ENCODE measurements at regions not wholly inside any gene's neighbourhood (a gene's known extent, or its start where the extent isn't known, plus 50 kb on each side); places are given as distances from the start of the nearest gene placed in this dataset.

DNA sequence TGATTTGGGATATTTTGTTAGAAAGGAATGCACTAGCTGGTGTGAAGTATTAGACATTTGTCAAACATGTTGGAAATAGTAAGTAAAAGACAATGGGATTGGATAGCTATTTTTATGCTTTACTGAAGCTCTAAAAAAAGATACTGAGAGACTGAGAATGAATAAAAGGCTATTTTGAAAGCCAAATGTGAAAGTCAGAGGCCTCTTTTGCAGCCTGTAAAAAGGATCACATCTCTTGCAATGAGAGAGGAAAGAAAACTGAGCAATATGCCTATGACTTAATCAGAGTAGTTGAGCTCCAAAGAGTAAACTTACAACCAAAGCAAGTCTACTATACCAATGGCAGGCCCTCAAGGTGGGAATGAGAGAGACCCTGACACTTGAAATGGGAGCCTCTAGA, 212.6 kb upstream of the LCORL start:
- TF ChIP-seq, protein P1, sequence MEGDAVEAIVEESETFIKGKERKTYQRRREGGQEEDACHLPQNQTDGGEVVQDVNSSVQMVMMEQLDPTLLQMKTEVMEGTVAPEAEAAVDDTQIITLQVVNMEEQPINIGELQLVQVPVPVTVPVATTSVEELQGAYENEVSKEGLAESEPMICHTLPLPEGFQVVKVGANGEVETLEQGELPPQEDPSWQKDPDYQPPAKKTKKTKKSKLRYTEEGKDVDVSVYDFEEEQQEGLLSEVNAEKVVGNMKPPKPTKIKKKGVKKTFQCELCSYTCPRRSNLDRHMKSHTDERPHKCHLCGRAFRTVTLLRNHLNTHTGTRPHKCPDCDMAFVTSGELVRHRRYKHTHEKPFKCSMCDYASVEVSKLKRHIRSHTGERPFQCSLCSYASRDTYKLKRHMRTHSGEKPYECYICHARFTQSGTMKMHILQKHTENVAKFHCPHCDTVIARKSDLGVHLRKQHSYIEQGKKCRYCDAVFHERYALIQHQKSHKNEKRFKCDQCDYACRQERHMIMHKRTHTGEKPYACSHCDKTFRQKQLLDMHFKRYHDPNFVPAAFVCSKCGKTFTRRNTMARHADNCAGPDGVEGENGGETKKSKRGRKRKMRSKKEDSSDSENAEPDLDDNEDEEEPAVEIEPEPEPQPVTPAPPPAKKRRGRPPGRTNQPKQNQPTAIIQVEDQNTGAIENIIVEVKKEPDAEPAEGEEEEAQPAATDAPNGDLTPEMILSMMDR (conservative IDR thresholded peaks at IDR 0.05) = no peak
- Mint-ChIP-seq H3K9me3 (peaks cover 6% of the 10 kb centered on the region), H3K4me1 (no peaks in the 10 kb centered on the region), H3K27ac (ENCODE audit: unreplicated experiment) (no peak overlapping the region), H3K4me3 (no peak overlapping the region), H3K27me3 (ENCODE audit: low read depth) (no peaks in the 10 kb centered on the region), H3K36me3 (ENCODE audit: low read depth) (peaks cover 4% of the 10 kb centered on the region)
- no peak for DNase-seq (ENCODE audit: low read depth, low spot score)

DNA sequence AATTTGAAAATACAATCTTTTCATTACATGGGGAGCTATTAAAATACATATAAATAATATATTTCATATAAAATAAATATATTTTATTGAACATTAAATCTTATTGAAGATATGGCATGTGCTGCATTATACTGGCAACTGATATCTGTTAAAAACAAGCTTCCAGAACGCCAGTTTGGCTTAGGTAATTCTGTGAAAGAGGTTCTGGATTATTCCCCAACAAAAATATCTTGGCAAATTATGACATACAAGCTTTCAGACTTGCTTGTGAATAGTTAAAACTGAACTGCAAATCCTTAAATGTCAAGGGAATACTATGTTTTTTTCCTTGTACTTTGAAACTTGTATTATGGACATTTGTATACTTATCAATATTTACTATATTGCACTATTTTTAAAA, 210.2 kb upstream of the LCORL start:
- Mint-ChIP-seq H3K27ac (ENCODE audit: unreplicated experiment) (no peak overlapping the region), H3K4me1 (no peaks in the 10 kb centered on the region), H3K36me3 (ENCODE audit: low read depth) (peaks cover 4% of the 10 kb centered on the region), H3K27me3 (ENCODE audit: low read depth) (no peaks in the 10 kb centered on the region), H3K4me3 (no peak overlapping the region), H3K9me3 (peaks cover 9% of the 10 kb centered on the region)
- no peak for DNase-seq (ENCODE audit: low read depth, low spot score)
- TF ChIP-seq, protein P1 (conservative IDR thresholded peaks at IDR 0.05) = no peak

DNA sequence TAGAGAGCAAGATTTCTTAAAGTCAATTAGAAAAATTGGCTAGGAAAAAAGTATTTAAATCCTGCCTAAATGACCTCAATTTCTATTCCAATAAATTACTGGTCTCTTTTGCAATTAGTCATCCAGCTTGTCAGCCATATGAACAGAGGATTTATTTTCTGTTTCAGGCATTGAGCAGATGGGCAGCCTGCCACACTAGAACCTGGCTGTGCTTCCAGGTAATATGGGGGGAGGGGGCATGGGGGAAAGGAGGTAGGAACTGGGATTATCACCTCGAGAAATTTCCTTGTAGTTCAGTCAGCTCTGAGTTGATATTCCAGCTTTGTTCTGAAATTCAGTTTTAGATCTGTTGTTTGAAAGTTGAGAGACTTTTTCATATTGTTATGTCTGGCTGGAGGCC, 206.3 kb upstream of the LCORL start:
- DNase-seq (ENCODE audit: low read depth, low spot score) = no peak
- Mint-ChIP-seq H3K27ac (ENCODE audit: unreplicated experiment) (no peak overlapping the region), H3K4me3 (no peak overlapping the region), H3K36me3 (ENCODE audit: low read depth) (peaks cover 4% of the 10 kb centered on the region), H3K9me3 (peaks cover 9% of the 10 kb centered on the region), H3K4me1 (no peaks in the 10 kb centered on the region), H3K27me3 (ENCODE audit: low read depth) (no peaks in the 10 kb centered on the region)
- TF ChIP-seq, protein P1 (conservative IDR thresholded peaks at IDR 0.05) = no peak

DNA sequence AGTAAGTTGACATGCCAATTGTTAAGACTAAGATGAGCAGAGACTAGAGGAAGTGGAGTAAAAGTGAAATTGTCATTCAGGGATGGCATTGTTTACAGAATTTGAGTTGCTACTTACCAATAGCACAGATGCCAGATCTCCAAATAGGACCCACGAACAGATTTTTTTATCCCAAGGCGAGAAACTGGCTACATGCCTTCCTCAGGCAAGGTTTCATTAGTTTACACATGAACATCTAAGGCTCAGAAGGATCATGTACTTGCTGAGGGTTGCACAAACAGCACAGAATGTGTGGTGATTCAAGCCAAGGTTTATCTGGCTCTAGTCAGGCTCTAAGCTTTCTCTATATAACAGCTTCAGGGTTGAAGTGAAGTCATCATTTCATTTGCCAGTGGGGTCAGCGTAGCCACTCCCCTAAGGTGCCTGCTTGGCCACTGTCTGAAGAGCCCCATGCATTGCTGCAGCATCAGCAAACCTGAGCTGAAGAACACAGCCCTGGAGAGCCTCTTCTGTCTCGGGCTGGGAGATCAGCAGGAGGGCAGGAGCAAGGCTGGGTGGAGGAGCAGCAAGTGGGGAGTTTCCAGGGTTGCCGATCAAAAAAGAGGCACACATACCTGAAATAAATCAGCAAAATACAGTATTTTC, 193.0 kb upstream of the LCORL start:
- H3K4me3 Mint-ChIP-seq = no peak overlapping the region
- H3K4me1 Mint-ChIP-seq = no peaks in the 10 kb centered on the region
- H3K27me3 Mint-ChIP-seq (ENCODE audit: low read depth) = peaks cover 11% of the 10 kb centered on the region
- H3K27ac Mint-ChIP-seq (ENCODE audit: unreplicated experiment) = no peak overlapping the region
- TF ChIP-seq, protein P1 (conservative IDR thresholded peaks at IDR 0.05) = no peak
- peaks cover 14% of the 10 kb centered on the region for H3K9me3 Mint-ChIP-seq
- H3K36me3 Mint-ChIP-seq (ENCODE audit: low read depth) = no peaks in the 10 kb centered on the region
- no peak for DNase-seq (ENCODE audit: low read depth, low spot score)

DNA sequence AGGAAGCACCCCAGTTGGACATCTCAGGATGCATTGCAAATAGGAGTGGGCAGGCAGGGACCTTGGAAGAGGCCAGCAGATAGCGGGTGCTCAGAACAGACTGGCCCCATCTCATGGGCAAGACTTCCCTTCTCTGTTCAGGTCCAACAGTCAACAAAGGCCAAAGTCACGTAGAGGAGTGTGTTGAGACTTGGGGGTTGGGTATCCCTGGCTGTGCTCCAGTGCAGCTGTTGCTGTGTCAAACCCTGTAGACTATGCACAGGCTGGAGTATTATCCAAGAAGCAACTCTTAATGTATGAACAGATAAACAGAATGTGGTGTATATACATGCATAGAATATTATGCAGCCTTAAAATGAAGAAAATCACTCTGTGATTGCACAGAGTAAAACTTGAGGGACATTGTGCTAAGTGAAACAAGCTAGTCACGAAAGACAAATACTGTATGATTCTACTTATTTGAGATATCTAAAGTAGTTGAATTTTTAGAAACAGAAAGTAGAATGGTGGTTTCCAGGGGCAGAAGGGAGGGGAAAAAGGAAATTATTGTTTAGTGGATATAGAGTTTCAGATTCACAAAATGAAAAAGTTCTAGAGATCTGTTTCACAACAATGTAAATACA, 192.1 kb upstream of the LCORL start:
- Mint-ChIP-seq H3K9me3 (peaks cover 14% of the 10 kb centered on the region), H3K27me3 (ENCODE audit: low read depth) (peaks cover 11% of the 10 kb centered on the region), H3K4me1 (no peaks in the 10 kb centered on the region), H3K4me3 (no peak overlapping the region), H3K27ac (ENCODE audit: unreplicated experiment) (no peak overlapping the region), H3K36me3 (ENCODE audit: low read depth) (no peaks in the 10 kb centered on the region)
- DNase-seq (ENCODE audit: low read depth, low spot score) = no peak
- TF ChIP-seq, protein P1 (conservative IDR thresholded peaks at IDR 0.05) = no peak
